HG03139 (cell line): ENCODE measurements at regions not wholly inside any gene's neighbourhood (a gene's known extent, or its start where the extent isn't known, plus 50 kb on each side); places are given as distances from the start of the nearest gene placed in this dataset.

Experiments
- ATAC-seq: cut with Tn5 transposase; IDR thresholded peaks from one replicate; pipeline ENCODE4 v1.9.1; 2021; ENCODE audit not compliant: unreplicated experiment

DNA sequence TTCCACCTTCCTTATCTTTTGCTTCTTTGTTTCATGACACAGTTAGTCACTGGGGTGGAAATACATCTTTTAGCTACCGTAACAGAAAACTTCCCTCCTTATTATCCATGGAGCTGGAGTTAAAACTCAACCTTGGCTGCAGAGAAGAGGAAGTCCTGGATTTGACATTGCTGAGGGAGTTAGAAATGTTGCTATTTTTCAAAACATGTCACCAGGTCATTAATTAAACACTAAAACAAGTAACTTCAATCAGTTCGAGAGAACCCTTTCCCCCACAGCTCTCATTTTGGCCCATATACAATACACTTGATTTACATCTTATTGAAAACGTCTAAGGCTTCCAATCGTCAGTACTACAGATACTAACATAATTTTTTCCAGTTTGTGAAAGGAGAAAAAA is 237.9 kb upstream of the CD180 start:
- ATAC-seq = no peak

DNA sequence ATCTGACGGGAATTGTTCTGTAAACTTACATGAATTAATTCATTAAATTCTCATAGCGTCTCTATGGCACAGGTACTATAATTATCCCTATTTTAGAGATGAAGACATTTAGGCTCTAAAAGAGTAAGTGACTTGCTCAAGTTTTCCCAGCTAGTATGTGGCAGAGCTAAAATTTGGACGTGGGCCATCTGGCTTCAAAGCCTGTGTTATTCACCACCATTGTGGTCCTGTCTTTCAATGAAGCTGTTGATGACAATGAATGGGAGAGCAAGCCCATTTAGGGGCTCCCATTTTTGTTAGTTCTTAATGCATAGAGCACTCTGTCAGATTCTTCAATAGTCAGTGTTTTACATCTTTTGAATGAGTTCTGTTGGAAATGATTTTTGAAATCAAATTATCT is 236.0 kb upstream of the CD180 start:
- no peak for ATAC-seq

DNA sequence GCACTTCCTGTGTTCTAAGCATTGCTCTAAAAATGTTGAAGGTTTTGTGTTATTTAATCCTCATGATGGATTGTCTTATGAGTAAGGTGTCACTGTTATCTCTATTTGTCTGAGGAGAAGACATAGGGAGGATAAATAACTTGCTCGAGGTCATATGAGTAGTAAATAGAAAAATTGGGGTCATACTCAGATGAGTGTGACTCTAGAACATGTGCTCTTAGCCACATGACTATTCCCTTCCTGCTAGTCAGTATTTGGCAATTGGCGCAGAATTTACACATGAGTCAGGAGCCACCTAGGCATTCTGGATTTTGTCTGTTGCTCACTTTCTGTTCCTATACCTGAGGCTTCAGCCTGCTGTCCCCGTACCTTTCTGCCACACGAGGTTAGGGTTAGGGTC is 234.6 kb upstream of the CD180 start:
- no peak for ATAC-seq

DNA sequence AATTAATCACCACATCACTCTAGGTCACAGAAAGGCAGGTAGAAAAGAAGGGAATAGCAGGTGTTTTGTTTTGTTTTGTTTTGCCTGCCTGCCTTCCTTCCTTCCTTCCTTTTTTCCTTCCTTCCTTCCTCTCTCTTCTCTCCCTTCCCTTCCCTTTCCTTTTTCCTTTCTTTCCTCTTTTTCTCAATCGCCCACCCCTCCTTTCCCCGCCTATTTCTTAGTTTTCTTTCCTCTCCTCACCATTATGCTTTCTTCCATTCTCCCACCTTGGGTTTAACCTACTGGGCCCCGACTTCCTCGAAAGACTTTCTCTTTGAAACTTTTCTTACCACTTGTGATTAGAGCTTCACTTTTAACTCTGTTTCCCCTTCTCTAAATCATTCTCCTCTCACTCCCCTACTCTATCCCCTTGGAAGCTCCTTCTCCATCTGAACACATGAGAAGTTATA is 231.3 kb upstream of the CD180 start:
- ATAC-seq = no peak

DNA sequence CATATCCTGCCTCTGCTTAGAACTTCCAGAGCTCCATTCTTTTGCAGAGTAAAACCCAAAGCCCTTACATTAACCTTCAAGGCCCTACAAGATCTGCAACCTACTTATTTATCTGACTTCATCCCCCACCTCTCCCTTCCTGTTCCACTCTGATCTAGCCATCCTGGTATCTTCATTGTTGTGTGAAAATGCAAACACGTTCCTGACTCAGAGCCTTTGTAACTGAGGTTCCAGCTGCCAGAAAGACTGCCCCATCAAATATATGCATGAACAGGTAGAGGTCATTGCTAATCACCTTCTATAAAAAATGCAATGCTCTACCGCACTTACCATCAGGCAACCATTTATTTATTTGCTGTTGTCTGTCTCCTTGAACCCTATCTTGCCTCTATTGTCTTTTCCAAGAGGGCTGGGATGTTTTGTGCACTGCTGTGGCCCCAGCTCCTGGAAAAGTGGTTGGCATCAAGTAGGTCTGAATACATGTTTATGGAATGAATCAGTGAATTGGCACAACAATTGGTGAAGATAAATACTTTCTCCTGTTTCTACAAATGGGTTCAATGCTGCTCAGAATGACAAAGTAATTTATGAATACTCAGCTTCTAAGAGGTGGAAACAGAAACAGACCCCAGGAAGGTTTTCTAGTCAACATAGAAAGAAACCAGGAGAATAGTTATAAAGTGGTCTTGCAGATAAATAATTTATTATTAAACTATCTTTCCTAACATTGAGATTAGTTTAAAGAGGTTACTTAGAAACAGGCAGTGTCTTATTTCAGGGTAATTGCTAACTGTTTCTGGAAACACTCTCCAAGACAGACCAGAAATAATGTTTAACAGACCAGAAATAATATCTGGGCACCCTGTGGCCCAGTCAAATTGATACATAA is 230.6 kb upstream of the CD180 start:
- ATAC-seq = no peak

DNA sequence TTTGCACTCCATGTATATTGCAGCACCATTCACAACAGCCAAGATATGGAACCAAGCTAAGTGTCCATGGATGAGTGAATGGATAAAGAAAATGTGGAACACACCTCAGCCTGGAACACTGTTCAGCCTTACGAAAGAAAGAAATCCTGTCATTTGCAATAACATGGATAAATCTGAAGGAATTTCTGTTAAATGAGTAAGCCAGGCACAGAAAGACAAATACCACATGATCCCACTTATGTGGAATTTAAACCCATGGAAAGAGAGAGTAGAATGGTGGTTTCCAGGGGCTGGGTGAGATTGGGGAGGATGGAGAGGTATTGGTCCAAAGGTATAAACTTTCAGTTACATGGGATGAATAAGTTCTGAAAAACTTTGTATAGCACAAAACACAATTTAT is 228.9 kb upstream of the CD180 start:
- ATAC-seq = no peak

DNA sequence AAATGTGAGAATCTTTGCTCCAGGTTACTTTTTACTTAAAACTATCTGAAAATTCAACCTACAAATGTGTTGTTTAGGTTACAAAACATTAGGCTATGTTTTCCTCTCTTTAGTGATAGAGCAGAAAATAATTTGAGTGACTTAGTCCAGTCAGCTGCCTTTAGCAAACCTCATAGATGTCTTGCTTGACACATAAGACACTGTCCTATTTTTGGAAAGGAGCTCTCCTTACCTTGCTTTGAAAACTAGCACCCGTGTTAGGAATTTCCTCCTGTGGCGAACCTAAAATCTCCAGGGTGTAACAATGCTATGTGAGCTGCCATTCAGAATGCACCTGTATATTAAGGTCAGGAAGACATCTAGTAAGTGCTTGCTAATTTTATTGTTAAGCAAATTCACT is 221.2 kb upstream of the CD180 start:
- ATAC-seq = no peak

DNA sequence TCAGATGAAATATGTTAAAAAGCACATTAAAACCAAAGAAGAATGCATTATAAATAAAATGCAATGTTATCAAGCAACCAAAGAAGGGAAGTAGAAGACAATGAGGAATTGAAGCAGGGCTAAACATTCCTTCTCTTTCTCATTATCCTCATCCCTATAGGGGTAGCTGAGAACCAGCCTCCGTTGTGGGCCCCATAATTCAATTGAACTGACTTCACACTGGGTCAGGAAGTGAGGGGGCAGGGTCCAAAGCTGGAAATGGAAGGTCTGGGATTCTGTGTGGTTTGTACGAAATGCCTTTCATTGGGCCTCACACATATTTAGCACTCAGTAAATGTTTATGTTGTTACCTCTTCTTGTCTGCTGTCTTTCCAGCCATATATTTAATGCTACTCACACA is 220.4 kb upstream of the CD180 start:
- no peak for ATAC-seq

DNA sequence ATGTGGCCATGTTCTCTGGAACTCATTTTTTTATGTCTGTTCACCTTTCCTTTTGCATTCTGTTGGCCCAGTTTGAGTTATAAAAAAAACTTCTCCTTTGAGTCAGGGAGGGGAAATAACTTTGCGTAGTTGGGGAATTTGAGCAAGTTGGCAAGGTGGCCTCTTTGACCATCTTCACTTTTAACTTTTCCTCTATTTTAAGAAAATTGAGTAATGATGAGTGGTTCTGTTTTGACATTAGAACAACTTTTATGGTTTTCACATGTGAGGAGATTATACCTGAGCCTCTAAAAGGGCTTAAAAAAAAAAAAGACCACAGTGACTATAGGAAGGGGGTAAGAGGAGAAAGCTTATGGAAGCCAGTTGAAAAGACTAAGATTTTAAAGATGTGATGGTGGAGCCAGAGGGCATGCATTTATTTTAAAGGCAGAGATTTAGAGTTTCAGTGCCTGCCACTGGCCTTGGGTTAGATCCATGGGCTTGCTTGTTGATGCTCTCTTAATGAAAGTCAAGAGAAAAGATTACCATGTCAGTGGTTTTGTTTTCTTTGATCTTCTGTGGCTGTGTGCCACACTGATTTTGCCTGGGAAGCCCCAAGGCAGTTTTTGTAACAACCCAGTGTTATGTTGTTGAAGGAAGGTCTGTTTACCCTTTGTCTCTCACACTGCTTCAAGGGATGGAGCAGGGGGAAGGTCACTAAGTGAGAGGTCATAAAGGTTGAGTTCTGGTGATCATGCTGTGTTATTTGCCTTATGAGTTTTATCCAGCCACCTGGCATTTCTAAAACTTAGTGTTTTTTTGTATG is 219.7 kb upstream of the CD180 start:
- no peak for ATAC-seq

DNA sequence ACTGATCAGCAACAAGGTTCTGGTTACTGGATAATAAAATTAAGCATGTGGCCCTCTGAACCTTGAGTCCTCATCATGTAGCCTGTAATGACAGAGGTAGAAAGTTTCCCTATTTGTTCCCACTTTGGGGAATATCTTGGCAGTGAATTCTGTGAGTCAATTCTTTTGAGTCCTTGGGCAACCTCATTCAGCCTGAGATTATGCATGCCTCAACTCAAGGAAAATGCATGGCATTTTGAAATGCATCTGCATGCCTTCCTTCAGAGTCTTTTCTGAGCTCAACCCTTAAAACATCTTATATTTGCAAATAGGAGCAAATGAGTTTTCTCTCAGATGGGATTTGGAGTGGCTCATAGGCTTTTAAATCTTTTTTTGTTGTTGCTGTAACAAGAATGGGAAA is 218.1 kb upstream of the CD180 start:
- ATAC-seq = no peak

DNA sequence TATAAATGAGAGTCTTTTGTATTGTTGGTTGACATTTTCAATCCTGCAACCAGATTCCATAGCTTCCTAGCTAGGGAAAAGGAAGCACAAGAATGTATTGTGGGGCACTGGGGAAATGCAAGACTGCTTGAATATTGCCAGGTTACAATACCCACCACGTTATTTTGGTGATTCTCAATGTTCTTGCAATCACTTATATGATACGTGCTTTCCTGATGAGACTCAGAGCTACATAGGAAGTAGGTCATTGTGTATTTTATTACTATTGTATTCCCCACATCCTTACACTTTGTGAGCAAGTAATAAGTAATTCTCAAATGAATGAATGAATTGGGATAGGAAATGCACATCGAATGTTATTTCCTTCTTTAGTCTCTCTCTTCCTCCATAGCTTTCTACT is 217.1 kb upstream of the CD180 start:
- ATAC-seq = no peak

DNA sequence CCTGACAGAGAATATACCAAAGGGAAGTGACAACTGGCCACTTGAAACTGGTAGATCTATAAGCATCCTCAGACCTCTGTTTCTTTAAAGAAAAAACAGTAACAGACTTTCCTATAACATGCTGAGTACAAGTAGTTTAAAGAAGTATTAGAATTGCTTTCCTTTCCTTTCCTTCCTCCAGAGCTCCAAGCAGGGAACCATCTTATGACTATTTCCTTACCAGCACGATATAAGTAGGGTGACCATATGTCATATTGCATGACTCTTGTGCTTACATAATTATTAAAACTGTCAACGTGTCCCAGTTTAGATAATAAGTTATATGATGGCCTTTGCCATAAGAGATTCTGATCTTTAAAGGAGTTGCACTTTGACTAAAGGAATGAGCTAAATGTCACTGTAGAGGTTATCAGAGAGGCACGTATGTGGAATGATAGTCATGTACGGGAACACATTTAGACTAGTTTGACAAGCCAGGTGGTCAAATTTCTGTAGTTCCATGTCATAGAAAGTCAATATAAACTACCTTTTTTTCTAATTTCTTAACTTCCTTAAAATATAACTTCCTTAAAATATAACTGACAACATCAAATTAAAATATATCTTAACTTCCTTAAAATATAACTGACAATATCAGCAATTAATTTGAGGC is 212.7 kb upstream of the CD180 start:
- no peak for ATAC-seq

DNA sequence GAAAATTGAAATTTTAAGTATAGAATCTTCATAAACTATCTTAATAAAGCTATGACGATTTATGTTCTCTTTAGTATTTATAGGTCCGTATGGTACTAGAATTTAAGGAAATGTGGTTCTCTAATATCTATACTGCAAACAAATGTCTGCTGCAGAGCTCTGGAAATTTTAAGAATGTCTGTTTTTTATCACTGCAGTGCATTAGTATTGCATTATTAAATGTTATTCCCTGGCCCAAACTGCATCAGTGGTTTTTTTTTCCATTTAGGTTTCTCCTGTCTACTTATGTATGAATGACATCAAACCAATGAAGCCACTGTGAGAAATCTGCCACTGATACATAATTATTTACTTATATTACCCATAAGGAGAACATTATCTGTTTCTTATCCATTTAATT is 211.4 kb upstream of the CD180 start:
- ATAC-seq = no peak

DNA sequence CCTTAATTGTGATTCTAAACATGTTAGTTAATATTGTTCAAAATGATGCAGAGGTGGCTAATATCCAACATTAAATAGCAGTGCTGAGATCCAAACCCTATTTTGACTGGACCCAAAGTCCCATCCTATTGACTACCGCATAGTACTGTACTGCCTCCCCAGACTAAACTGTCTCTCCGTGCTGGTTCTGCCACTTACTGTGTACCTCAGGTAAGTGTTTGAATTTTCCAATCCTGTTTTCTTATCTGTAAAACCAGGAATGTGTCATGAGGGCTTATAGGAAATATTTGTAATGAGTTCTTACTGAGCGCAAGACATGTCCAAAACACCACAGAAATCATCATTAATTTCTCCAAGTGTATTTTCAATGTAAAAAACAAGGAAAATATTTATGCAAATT is 209.2 kb upstream of the CD180 start:
- ATAC-seq = no peak

DNA sequence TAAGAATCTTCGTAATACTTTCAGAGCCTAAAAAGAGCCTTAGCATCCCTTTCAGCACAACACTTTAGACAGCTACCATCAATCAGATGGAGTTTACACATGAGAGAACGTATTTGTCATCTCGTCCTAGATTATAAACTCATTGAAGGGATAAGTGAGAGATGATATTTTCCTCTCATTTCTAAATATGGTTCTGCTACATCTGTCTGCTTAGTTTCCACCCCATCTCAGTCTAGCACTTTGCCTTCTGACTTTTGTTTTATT is 208.4 kb upstream of the CD180 start:
- no peak for ATAC-seq

DNA sequence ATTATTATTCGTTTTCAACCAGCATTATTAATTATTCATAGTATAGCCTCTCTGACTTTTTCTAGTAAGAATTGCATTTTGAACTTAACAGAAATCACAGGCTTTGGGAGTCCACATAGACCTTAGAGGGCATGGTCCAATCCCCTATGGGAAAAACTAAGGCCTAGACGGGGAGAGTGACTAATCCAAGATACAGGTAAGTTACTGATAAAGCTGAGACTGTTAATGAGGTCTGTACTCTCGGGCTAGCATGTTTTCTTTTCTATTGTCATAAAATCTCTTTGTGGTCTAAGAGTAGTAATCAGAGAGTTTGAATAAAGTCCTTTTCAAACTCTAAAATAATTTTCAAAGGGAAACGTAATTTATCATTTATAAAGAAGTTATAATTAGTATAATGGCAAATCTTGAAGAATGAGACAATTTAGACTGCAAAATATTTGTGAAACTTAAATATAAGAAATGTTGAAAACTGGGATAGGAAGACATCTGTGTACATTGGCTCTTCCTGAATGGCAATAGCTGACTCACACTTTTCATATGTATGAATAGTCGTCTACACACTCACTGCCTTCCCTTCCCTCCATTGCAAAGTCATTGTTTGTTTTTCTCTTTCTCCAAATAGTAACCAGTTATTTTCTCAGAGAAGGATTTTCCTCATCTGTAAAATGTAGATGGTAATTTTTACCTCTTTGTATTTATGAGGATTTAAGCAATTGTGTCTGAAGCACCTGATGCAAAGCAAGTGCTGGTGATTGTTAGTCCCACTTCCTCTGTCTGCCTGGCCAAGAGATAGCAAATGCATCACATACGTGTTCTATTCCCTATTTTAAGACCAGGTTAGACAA is 207.9 kb upstream of the CD180 start:
- no peak for ATAC-seq

DNA sequence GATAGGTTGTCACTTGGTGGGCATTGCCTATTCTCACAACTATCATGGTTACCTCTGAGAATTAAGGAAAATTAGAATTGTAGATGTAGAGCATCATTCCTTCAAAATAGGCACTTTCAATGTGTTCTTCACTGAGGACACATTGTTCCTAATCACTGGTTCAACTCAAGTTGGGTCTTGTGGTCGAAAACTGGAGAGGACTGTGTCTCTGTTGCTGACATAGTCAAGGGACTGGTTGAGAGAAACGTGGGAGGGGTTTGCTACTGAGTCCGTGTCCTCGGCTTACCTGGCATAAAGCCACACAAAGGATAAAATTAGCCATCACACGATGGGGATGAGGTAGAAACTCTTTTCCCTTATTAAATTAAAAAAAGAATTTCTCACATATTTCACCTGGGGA is 205.9 kb upstream of the CD180 start:
- ATAC-seq = no peak

DNA sequence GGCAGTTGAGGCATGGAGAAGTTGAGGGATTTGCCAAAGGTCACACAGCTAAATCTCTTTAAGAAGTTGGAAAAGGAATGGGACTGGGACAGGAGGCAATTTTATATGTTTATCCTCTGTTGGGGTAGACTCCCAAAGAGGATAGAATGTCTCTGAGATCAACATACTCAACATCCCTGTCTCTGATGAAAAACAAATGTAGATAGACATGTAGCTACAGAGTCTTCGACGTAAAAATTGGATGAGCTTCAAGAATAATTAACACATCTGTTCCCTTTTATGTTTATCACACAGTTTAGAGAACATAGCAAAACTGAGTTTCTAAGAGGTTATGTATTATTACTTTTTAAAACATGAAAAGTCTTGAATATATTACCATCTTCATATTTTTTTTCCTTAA is 204.6 kb upstream of the CD180 start:
- ATAC-seq = no peak

DNA sequence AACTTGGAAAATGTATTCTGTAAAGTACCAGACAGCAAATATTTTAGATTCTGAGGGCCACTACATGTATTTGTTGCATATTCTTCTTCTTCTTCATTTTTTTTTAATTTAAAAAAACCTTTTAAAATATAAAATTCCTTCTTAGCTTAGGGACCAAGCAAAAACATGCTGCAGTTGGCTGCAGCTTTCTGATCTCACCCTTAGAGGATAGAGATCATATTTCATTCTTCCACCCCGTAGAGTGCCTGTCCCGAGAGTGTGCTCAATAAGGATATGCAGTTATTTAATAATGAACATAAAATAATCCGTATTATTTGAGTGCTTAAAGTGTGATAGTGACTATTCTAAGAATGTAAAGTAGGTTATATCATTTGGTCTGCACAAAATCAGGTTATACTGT is 204.2 kb upstream of the CD180 start:
- no peak for ATAC-seq

DNA sequence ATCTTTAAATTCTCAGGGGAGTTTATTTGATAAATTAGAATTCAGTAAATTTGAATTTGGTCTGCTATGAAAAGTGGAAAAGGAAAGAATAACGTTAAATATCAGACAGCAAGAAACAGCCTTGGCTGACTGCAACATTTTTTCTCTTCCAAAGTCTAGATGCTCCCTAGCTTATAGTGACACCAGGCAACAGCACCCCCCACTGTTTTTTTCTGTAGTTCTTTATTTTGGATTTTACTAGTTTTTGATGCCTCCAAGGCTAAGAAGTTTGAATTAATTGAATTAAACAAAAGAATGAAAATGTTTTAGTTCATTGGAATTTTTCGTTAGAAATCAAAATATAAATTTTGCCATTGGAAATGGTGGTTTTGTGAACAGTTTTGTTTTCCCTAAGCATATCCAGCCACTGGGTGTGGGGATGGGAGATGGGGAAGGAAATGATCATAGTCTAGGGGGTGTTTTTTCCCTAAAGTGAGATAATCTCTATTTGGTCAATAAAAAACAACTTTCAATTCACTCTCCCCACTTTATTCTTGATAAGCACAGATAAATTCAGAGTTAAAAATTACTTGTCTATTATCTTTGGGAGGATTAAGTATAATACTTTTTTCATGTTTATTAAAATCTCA is 199.3 kb upstream of the CD180 start:
- ATAC-seq = no peak

DNA sequence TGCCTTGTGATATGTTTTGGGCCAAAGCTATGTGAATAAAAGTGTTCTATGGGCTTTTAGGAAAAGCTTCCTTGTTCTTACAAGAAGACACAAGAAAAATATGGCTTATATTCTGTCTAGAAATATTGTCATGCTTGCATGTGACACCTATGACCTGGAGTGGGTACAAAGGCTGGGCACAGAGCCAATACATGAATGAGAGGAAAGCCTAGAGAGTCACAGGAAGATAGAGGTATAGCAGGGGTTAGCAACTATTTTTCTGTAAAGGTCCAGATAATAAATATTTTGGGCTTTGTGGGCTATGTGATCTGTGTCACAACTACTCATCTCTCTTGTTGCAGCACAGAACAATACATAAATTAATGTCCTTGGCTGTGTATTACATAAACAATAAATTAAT is 196.6 kb upstream of the CD180 start:
- ATAC-seq = no peak
